Gastrocnemius medialis (tissue), 4 donors: ENCODE measurements at regions not wholly inside any gene's neighbourhood (a gene's known extent, or its start where the extent isn't known, plus 50 kb on each side); places are given as distances from the start of the nearest gene placed in this dataset.
"Not testable (repeated sequence)": the region's sequence is repeated elsewhere in the genome, so short reads cannot be mapped to it uniquely, and the experiment has no call there.

ENCODE experiments used
- ATAC-seq, 2 donors: fragments of 150-250 bp; one replicate each; pipeline ENCODE4 v1.9.1; 2016
- DNase-seq, 2 donors: peaks; one replicate each; pipeline ENCODE4 v3.0.0-alpha.2; 2019
- H3K27ac ChIP-seq, 4 donors: fragments of 200-600 bp; sonication (generic); 1 replicate in 1 of 4; 2 replicates in 3 of 4; pipeline ENCODE4 v1.5.1; 2016 to 2018; ENCODE audit warnings: mild to moderate bottlenecking in 2 of 4, moderate library complexity in 1 of 4
- H3K27me3 ChIP-seq, 3 donors: fragments of 200-600 bp; sonication (generic) in 2 of 3; 1 replicate in 1 of 3; 2 replicates in 2 of 3; pipeline versions ENCODE4 v1.5.1 to v1.6.0; 2016 to 2019; ENCODE audit warnings: mild to moderate bottlenecking in 1 of 3, moderate library complexity in 1 of 3
- H3K36me3 ChIP-seq, 2 donors: fragments of 200-600 bp; sonication (generic) in 1 of 2; one replicate each; pipeline ENCODE4 v1.5.1; 2017 to 2018
- H3K4me1 ChIP-seq, 2 donors: fragments of 200-600 bp; sonication (generic) in 1 of 2; one replicate each; pipeline ENCODE4 v1.5.1; 2016 to 2017; ENCODE audit warnings: mild to moderate bottlenecking in 2 of 2
- H3K4me3 ChIP-seq, 4 donors: fragments of 200-600 bp; sonication (generic) in 3 of 4; 1 replicate in 1 of 4; 2 replicates in 3 of 4; pipeline ENCODE4 v1.5.1; 2016 to 2019; ENCODE audit warnings: mild to moderate bottlenecking in 2 of 4
- H3K9me3 ChIP-seq, 3 donors: fragments of 200-600 bp; sonication (generic) in 2 of 3; 1 replicate in 1 of 3; 2 replicates in 2 of 3; pipeline ENCODE4 v1.5.1; 2016 to 2019
- CTCF ChIP-seq, 5 experiments: fragments of 450-650 bp in 3 of 5; fragments of 200-600 bp in 2 of 5; sonication (generic) in 2 of 5; IDR thresholded peaks in 4 of 5; conservative IDR thresholded peaks in 1 of 5; 1 replicate in 4 of 5; 2 replicates in 1 of 5; pipeline ENCODE4 v1.5.1; 2016 to 2019; ENCODE audit warnings: antibody characterized with exemption in 5 of 5, mild to moderate bottlenecking in 3 of 5, moderate library complexity in 3 of 5
- POLR2A ChIP-seq, 2 donors: fragments of 450-650 bp; IDR thresholded peaks; one replicate each; pipeline ENCODE4 v1.6.1; 2017; ENCODE audit warnings: antibody characterized with exemption in 2 of 2, mild to moderate bottlenecking in 2 of 2, moderate library complexity in 2 of 2
- in situ Hi-C, 4 donors: fragments of 200-750 bp; cut with MboI; loops; one replicate each; pipeline versions ENCODE4 v1.15.0 to v1.8.0; 2017; ENCODE audit warnings: low sequenced_read_pairs in 4 of 4
- intact Hi-C: fragments of 100-400 bp; cut with DNase I; formaldehyde crosslinking; loops from one replicate; pipeline ENCODE4 v1.15.1; 2023; ENCODE audit warnings: low total_unique reads

GRCh38 chr13:54607421-54607820 lies 1578.8 kb downstream of the OLFM4 start:
- in situ Hi-C loops, result no loop called here
- no peaks in the 10 kb centered on the region for H3K4me1 ChIP-seq
- ATAC-seq (no peak), DNase-seq (no peak)
- no peak overlapping the region for H3K4me3 ChIP-seq
- no peak for TF ChIP-seq CTCF (IDR thresholded peaks at IDR 0.05 in 4 of 5, conservative IDR thresholded peaks at IDR 0.05 in 1 of 5)
- TF ChIP-seq POLR2A (IDR thresholded peaks at IDR 0.05), result no peak
- intact Hi-C loops, result no loop called here
- no peak overlapping the region for H3K27ac ChIP-seq
- H3K36me3 ChIP-seq, result no peaks in the 10 kb centered on the region
- H3K27me3 ChIP-seq, result no peaks in the 10 kb centered on the region
- H3K9me3 ChIP-seq, result no peaks in the 10 kb centered on the region

DNA sequence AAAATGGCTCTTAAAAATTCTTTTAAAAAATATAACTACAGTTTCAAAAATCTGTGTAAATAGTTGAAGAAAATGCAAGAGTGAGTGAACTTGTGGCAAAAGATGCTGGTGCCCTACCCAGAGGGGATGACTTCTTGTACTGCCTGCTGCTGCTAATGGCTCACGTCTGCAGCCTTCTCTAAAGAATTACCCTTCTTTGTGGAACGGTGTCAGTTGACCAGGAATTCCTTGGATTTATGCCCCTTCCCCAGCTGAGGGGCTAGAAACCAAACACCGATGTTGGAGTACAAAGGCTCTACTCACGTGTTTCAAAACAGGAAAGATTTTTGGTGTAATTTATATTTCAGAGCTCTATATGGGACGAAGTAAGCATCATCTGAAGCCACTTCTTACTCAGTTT lies 1582.8 kb downstream of the OLFM4 start:
- Histone ChIP-seq H3K4me1 (no peaks in the 10 kb centered on the region), H3K36me3 (no peaks in the 10 kb centered on the region), H3K27ac (no peak overlapping the region), H3K27me3 (no peaks in the 10 kb centered on the region), H3K4me3 (no peak overlapping the region), H3K9me3 (no peaks in the 10 kb centered on the region)
- DNase-seq, result no peak
- in situ Hi-C loops (no loop called here), intact Hi-C loops (no loop called here)
- TF ChIP-seq CTCF (IDR thresholded peaks at IDR 0.05 in 4 of 5, conservative IDR thresholded peaks at IDR 0.05 in 1 of 5), result no peak
- no peak for TF ChIP-seq POLR2A (IDR thresholded peaks at IDR 0.05)
- ATAC-seq, result no peak

GRCh38 chr13:54614726-54615125 lies 1586.1 kb downstream of the OLFM4 start:
- ATAC-seq, result no peak

GRCh38 chr13:54626504-54626903 lies 1597.9 kb downstream of the OLFM4 start:
- intact Hi-C loops, in situ Hi-C loops: not testable (repeated sequence)

More at GRCh38 chr13:54614726-54615125, 1586.1 kb downstream of the OLFM4 start:
- no peaks in the 10 kb centered on the region for H3K4me1 ChIP-seq
- no peak overlapping the region for H3K4me3 ChIP-seq
- no peaks in the 10 kb centered on the region for H3K36me3 ChIP-seq
- in situ Hi-C loops (no loop called here), intact Hi-C loops (no loop called here)
- no peaks in the 10 kb centered on the region for H3K27me3 ChIP-seq
- no peak overlapping the region for H3K27ac ChIP-seq
- no peak for DNase-seq
- TF ChIP-seq POLR2A (IDR thresholded peaks at IDR 0.05), result no peak
- H3K9me3 ChIP-seq, result no peaks in the 10 kb centered on the region

DNA sequence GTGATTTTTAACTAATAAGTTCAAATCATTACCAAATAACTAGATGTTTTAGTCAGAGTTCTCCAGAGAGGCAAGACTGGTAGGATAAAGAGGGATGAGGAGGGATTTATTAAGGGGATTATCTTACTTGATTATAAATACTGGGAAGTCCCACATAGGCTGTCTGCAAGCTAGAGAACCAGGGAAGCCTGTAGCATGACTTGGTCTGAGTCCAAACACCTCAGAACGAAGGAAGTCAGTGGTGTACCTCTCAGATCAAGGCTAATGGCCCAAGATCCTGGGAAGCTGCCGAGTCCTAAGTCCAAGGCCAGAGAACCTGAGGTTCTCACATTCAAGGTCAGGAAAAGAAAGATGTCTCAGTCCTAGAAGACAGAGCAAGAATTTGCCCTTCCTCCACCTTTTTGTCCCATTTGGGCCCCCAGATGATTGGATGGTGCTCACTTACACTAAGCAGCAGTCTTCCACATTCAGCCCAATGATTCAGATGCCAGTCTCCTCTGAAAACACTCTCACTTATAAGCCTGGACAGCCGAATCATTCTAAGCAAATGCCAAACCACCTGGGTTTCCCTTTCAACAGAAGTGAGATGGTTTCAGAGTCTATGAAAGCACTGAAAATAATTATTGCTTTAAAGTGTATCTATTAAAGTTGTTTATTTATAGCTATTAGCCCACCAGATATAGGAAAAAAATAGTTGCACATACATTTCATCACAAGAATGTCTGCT lies 1599.2 kb downstream of the OLFM4 start:
- Histone ChIP-seq H3K9me3 (no peaks in the 10 kb centered on the region), H3K36me3 (no peaks in the 10 kb centered on the region), H3K4me3 (no peak overlapping the region), H3K4me1 (no peaks in the 10 kb centered on the region), H3K27me3 (no peaks in the 10 kb centered on the region), H3K27ac (no peak overlapping the region)
- in situ Hi-C loops, result no loop called here
- DNase-seq (no peak), ATAC-seq (no peak)
- intact Hi-C loops, result no loop called here
- no peak for TF ChIP-seq POLR2A (IDR thresholded peaks at IDR 0.05)
- no peak for TF ChIP-seq CTCF (IDR thresholded peaks at IDR 0.05 in 4 of 5, conservative IDR thresholded peaks at IDR 0.05 in 1 of 5)

More at GRCh38 chr13:54626504-54626903, 1597.9 kb downstream of the OLFM4 start:
- not testable (repeated sequence) for H3K36me3 ChIP-seq, H3K27me3 ChIP-seq, DNase-seq, H3K4me1 ChIP-seq, H3K27ac ChIP-seq, ATAC-seq, H3K4me3 ChIP-seq, H3K9me3 ChIP-seq

DNA sequence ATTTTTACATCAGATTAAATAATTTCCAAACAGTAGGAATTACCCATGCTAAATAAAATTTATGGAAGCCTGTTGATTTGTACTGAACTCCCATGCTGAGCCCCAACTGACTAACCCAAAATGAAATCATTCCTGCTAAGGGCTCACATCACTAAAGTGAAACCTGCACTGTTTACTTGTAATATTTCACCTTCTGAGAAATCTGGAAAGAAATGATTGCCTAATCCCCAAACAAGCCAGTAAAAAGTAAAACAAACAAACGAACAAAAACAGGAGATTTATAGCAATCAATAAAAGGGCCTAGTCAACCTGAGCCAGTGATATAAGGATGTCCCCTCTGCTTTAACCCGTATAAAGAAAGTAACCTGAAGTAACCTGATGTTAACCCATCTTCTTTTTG lies 1599.8 kb downstream of the OLFM4 start:
- H3K4me1 ChIP-seq, result no peaks in the 10 kb centered on the region
- no peak overlapping the region for H3K27ac ChIP-seq
- in situ Hi-C loops, result no loop called here
- no peaks in the 10 kb centered on the region for H3K36me3 ChIP-seq
- TF ChIP-seq CTCF (IDR thresholded peaks at IDR 0.05 in 4 of 5, conservative IDR thresholded peaks at IDR 0.05 in 1 of 5) (no peak), POLR2A (IDR thresholded peaks at IDR 0.05) (no peak)
- no peaks in the 10 kb centered on the region for H3K9me3 ChIP-seq
- H3K27me3 ChIP-seq, result no peaks in the 10 kb centered on the region
- DNase-seq (no peak), ATAC-seq (no peak)
- intact Hi-C loops, result no loop called here
- H3K4me3 ChIP-seq, result no peak overlapping the region
